ENCODE measurements at regions not wholly inside any gene's neighbourhood (a gene's known extent, or its start where the extent isn't known, plus 50 kb on each side); places are given as distances from the start of the nearest gene placed in this dataset.
"Not testable (repeated sequence)": the region's sequence is repeated elsewhere in the genome, so short reads cannot be mapped to it uniquely, and the experiment has no call there.

- no peak overlapping the region for H3K9ac ChIP-seq (ENCODE audit: low read depth, low read length)
- no peaks in the 10 kb centered on the region for H3K4me1 ChIP-seq (ENCODE audit: insufficient read depth, low read length)
- H3K27me3 ChIP-seq (ENCODE audit: insufficient read depth, low read length, poor library complexity) = no peaks in the 10 kb centered on the region
- H3K27ac ChIP-seq (ENCODE audit: low read length) = no peak overlapping the region
- no peak overlapping the region for H2AFZ ChIP-seq (ENCODE audit: low read depth, low read length)
- DNase-seq (no peak), ATAC-seq (ENCODE audit: insufficient read depth, low read depth) (no peak)
- H3K36me3 ChIP-seq (ENCODE audit: insufficient read depth, low read length) = no peaks in the 10 kb centered on the region
- H3K9me3 ChIP-seq (ENCODE audit: insufficient read depth, low read length, severe bottlenecking) = no peaks in the 10 kb centered on the region
- no peaks in the 10 kb centered on the region for H3K79me2 ChIP-seq (ENCODE audit: insufficient read depth, low read length)
- no peaks in the 10 kb centered on the region for H4K20me1 ChIP-seq (ENCODE audit: insufficient read depth, low read length)
- H3K4me3 ChIP-seq (ENCODE audit: low read depth in 1 of 2, low read length in 2 of 2) = no peak overlapping the region
- TF ChIP-seq CTCF (IDR thresholded peaks at IDR 0.05; ENCODE audit: borderline replicate concordance, extremely low read depth, low read length, poor library complexity, severe bottlenecking) = no peak
- TF ChIP-seq EZH2 (IDR thresholded peaks at IDR 0.05; ENCODE audit: borderline replicate concordance, low read depth, low read length, severe bottlenecking) = no peak
- no peak overlapping the region for H3K4me2 ChIP-seq (ENCODE audit: insufficient read depth, low read length)
These were observed 1093.6 kb downstream of the SUCLG1 start for GRCh38 chr2:83365476-83365875.

- DNase-seq = no peak
- no peaks in the 10 kb centered on the region for H3K9me3 ChIP-seq (ENCODE audit: insufficient read depth, low read length, severe bottlenecking)
These were observed 1094.8 kb downstream of the SUCLG1 start for GRCh38 chr2:83364264-83364663.

GRCh38 chr2:83363138-83363537 is 1095.9 kb downstream of the SUCLG1 start:
- not testable (repeated sequence) for H3K9ac ChIP-seq (ENCODE audit: low read depth, low read length); H4K20me1 ChIP-seq (ENCODE audit: insufficient read depth, low read length); H3K79me2 ChIP-seq (ENCODE audit: insufficient read depth, low read length); H3K27ac ChIP-seq (ENCODE audit: low read length); H3K4me2 ChIP-seq (ENCODE audit: insufficient read depth, low read length); ATAC-seq (ENCODE audit: insufficient read depth, low read depth); H3K4me1 ChIP-seq (ENCODE audit: insufficient read depth, low read length); H3K4me3 ChIP-seq (ENCODE audit: low read depth in 1 of 2, low read length in 2 of 2); H3K9me3 ChIP-seq (ENCODE audit: insufficient read depth, low read length, severe bottlenecking); H3K36me3 ChIP-seq (ENCODE audit: insufficient read depth, low read length); DNase-seq; H3K27me3 ChIP-seq (ENCODE audit: insufficient read depth, low read length, poor library complexity); H2AFZ ChIP-seq (ENCODE audit: low read depth, low read length)

More at GRCh38 chr2:83364264-83364663, 1094.8 kb downstream of the SUCLG1 start:
- Histone ChIP-seq H3K4me2 (ENCODE audit: insufficient read depth, low read length) (no peak overlapping the region), H3K79me2 (ENCODE audit: insufficient read depth, low read length) (no peaks in the 10 kb centered on the region), H4K20me1 (ENCODE audit: insufficient read depth, low read length) (no peaks in the 10 kb centered on the region), H3K36me3 (ENCODE audit: insufficient read depth, low read length) (no peaks in the 10 kb centered on the region), H3K9ac (ENCODE audit: low read depth, low read length) (no peak overlapping the region), H2AFZ (ENCODE audit: low read depth, low read length) (no peak overlapping the region), H3K27me3 (ENCODE audit: insufficient read depth, low read length, poor library complexity) (no peaks in the 10 kb centered on the region), H3K4me1 (ENCODE audit: insufficient read depth, low read length) (no peaks in the 10 kb centered on the region), H3K27ac (ENCODE audit: low read length) (no peak overlapping the region), H3K4me3 (ENCODE audit: low read depth in 1 of 2, low read length in 2 of 2) (no peak overlapping the region)
- ATAC-seq (ENCODE audit: insufficient read depth, low read depth) = no peak
- no peak for TF ChIP-seq CTCF (IDR thresholded peaks at IDR 0.05; ENCODE audit: borderline replicate concordance, extremely low read depth, low read length, poor library complexity, severe bottlenecking)

GRCh38 chr2:83359336-83359735 is 1099.7 kb downstream of the SUCLG1 start:
- no peak for DNase-seq
- no peak overlapping the region for H3K27ac ChIP-seq (ENCODE audit: low read length)
- H3K4me1 ChIP-seq (ENCODE audit: insufficient read depth, low read length) = no peaks in the 10 kb centered on the region
- no peaks in the 10 kb centered on the region for H3K27me3 ChIP-seq (ENCODE audit: insufficient read depth, low read length, poor library complexity)
- H3K4me2 ChIP-seq (ENCODE audit: insufficient read depth, low read length) = no peak overlapping the region
- TF ChIP-seq EZH2 (IDR thresholded peaks at IDR 0.05; ENCODE audit: borderline replicate concordance, low read depth, low read length, severe bottlenecking) (no peak), CTCF (IDR thresholded peaks at IDR 0.05; ENCODE audit: borderline replicate concordance, extremely low read depth, low read length, poor library complexity, severe bottlenecking) (no peak)
- no peaks in the 10 kb centered on the region for H3K9me3 ChIP-seq (ENCODE audit: insufficient read depth, low read length, severe bottlenecking)
- no peak overlapping the region for H2AFZ ChIP-seq (ENCODE audit: low read depth, low read length)
- H3K9ac ChIP-seq (ENCODE audit: low read depth, low read length) = no peak overlapping the region
- H3K36me3 ChIP-seq (ENCODE audit: insufficient read depth, low read length) = no peaks in the 10 kb centered on the region
- H3K4me3 ChIP-seq (ENCODE audit: low read depth in 1 of 2, low read length in 2 of 2) = no peak overlapping the region
- H4K20me1 ChIP-seq (ENCODE audit: insufficient read depth, low read length) = no peaks in the 10 kb centered on the region
- no peaks in the 10 kb centered on the region for H3K79me2 ChIP-seq (ENCODE audit: insufficient read depth, low read length)
- ATAC-seq (ENCODE audit: insufficient read depth, low read depth) = no peak
